HCEC 1CT (cell line): ENCODE measurements at regions not wholly inside any gene's neighbourhood (a gene's known extent, or its start where the extent isn't known, plus 50 kb on each side); places are given as distances from the start of the nearest gene placed in this dataset.
"Not testable (repeated sequence)": the region's sequence is repeated elsewhere in the genome, so short reads cannot be mapped to it uniquely, and the experiment has no call there.

ENCODE experiments used
- DNase-seq: peaks from one replicate; pipeline ENCODE4 v3.0.0-alpha.2; 2017

DNA sequence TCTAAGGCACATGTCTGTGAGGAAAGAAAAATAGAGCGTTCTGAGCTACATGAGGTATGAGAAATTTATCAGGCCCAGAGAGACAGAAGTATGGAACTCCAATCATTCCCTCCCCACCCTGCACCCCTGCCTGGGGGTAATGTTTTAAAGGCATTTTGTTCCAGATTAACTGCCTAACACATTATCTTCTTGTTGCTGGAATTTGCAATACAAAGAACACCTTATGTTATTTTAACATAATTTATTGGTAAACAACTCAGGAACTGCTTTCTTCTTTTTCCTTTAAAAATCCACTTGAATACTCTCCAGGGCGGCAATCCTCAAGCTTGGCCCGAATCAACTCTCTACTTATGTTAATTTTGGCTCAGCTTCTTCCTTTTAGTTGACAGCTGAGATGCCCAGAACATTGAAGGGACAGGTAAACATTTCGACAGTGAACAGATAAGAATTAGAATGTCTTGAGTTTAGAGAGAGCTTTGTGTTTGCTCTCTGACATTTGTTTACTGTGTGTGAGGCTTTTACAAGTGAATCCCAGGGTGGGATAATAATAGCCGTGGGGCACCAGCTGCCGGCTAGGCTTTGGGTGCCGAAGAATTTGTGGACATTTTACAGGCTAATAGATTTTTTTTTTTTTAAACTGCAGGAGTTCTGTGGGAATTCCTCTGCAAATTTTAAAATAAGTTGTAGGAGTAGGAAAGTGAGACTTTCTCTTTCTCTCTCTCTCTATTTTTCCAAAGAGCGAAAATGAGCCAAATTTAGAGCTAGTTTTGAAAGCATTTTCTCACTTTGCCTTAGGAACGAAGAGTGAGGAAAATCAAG, 96.4 kb upstream of the TAF11L2 start:
- no peak for DNase-seq

DNA sequence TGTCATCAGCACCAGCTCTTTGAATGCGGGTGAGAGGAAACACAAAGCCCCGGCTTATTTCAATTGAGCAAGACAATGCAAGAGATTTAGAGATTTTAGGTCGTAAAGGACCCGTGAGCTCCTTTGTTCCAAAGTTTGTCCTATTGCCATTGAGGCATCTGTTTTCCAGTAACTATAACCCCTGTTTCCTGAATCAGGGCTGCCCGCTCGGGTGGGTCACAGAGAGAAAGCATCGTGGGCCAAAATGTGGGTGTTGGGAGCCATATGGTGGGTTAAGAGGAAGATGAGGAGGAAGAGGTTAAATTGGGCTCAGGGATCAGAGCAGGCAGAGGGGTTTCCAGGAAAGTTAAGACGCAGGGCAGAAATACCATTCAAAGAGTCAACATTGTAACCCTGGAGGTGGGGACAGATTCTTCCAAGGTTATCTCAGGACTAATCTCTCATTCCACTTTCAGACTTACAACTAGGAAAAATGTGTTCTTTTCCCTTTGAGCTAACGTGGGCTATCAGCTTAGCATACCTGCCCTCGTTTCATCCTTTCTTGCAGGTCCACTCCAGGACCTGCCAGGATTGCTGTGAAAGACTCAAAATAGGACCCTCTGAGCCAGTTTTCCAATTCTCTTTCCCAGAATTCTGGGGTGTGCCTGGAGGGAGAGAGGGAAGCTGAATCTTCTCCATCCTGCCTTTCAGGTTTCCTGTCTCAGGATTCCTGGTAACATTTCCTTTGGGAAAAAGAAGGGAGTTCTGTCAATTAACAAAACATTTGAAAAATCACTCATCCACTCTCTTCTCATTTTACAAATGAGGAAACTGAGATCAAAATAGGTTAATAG, 95.5 kb upstream of the TAF11L2 start:
- DNase-seq, result no peak

DNA sequence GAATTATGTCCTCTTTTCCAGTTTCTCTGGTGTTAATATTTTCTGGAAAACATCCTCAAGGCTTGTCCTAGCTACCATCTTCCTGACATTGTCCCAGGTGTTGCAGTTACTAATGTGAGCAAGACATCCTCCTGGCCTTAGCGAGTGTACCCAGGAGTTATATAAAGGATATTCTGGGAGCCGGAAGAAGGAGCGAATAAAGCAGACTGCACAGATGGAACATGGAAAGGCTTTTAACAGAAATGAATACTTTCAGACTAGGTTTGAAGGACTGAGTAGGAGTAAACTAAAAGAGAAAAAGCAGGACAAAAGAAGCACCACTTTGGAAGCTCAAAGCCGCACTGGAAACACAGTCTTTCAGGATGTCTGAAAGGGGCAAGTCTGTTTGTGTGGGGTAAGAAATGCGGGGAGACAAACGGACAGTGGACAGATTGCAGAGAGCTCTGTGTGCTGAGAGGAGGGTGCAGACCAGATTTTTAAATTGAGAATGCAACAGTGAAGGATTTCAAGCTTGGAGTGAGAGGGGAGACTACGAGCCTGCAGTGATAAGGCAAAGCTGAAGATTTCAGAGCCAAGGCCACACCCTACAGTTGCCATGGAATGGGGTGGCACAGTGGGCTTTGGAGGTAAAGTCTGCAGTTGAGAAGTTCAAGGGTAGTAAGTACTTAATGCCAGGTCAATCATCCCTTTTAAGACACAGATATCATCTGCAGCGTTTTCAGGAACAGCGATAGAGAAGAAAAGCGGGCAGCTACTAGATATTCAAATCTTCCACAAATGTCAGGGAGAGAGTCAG, 94.1 kb upstream of the TAF11L2 start:
- no peak for DNase-seq

DNA sequence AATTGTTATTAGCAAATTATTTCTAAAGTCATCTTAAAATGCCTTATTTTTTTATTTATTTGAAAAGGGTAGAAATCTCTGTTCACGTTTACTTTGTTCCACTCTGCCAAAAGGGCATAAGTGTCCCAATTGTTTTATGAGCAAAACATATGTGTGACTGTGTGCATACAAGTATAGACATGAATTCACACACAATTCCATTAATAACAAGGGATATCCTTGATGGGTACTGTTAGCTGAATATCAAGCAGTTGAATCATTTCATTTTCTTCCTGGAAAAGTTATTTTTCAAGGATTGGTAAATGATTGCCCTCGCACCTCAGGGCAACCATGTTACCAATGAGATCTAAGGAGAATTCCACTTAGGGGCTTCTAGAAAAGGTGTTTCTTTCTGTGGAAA, 92.1 kb upstream of the TAF11L2 start:
- DNase-seq, result no peak

DNA sequence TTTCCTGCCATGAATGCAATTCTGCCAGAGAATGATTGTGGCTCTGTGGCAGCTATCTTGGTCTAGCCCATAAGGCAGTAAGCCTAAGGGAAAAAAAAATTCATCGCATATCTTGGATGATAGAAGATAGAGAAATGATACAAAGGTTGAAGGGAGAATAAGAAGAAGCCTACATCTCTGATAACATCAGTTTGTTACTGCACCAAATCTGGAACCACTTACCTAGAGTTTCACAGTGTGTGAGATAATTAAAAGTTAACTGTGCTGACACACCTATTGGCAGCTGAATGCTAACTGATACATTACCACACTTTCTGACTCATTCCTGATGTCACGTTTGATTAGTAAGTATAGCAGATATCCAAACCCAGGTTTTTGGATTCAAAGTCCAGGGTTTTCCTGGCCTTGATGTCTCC, 91.6 kb upstream of the TAF11L2 start:
- DNase-seq, result peak; percentile 26

DNA sequence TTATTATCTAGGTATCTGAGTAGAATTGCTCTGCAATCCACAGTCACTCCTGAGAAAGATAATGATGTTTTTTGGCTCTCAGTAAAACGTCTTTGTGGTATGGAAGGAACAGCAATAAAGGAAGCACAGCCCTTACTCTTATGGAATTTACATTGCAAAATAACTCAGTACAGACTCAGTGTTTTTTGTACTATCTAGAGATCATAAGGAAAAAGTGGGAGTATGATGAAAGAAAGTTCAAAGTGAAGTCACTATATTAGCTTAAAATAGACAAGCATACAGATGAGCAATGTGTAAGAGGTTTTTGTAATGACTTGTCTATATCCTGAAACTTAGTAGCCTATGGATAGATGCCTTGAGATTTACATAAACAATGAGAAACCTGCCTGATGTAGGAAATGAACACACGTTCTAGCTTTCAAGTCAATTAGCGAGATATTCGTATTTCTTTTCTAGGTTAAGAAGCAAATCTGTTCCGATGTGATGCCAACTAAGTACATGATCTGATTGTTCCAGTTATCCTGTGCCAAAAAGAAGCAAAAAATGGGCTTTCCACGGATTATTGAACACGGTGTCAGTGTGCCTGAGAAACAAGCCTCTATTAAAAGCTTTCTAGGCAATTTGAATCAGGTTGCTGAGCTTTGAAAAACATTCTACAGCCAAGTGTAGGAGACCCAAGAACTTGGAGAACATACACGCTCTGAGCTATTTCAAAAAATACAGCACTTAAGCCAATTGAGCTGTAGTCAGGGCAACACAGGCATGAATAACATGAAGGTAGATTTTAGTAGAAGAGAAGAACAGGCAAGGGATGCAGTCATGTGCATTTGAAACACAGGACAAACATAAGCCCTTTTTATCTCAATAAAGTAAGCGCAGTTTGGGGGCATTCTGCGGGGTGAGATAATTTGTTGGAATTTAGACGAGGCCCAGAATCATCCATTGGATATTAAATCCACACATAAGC, 86.3 kb upstream of the TAF11L2 start:
- DNase-seq, result peak; percentile 37

DNA sequence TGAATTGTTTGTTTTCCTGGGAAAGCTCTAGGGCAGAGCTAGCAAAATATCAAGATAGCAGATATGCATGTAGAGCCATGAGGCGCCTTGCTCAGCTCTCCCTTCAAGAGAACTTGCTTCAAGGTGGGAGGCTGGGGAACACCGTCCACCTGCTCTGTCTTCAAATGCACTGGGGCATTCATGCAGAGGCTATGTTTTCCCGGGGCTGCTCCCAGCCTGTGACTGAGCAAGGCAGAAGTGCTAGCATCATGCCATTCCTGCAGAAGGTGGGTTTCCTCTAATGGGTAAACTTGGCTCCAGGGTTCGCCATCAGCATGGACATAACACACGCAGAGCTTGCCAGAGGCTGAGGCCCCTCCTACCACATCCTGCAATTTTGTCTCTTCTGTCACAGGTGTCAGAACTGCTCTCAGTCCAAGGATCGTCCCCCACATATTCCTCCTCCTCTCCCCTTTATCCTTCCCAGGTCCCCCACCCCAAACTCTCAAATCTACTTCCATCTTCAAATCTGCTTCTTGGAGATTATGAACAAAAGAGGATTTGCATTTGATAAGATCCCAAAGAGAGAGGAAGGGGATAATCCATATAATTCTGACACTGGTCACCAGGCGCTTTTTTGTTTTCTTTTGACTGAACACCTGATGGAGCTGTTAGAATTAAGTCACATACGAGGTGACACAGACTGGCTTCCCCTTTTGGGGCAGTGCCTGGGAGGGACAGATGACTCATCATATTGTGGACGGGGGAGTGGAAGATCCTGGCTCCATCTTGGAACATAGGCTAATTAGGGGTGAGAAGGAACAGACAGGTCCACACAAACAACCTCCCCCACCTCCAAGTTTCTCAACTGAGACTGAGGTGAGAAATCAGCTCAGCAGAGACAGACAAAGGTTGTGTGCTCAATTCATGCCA, 85.0 kb upstream of the TAF11L2 start:
- no peak for DNase-seq

DNA sequence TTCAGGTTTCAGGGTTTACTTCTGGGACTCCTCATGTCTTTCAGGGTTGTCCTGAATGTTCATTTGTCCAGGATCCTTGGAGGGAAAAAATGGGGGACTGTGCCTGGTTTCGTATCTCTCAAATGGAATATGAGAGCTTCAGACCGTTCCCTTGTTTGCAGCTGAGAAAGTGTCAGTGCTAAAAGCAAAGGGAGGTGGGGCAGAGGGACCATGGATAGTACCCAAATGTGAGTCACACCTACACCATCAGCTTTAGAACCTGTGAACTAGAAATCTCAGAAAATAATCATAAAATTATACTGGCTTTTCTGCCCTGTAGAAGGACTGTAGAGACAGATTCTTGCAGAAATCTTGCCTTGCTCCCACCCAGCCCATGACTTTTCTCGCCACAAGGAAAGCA, 84.3 kb upstream of the TAF11L2 start:
- DNase-seq, result no peak

DNA sequence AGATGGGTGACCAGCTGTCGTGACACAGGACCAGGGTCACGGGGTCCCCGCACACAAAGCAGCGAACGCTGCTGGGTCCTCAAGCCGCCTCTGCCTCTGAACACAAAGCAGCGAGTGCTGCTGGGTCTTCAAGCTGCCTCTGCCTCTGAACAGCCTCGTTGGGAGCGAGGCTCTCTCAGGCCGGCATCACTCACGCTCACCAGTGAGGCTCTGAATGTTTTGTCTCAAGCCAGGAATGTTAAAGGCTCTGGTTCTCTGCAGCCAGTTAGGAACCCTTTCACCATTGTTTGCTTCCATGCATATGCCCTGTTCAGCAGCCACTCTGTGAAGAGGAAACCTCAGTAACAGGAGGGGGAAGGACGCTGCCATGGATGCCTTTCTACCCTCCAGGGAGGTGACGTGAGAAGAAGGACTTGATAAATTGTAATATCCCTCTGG, 82.7 kb upstream of the TAF11L2 start:
- no peak for DNase-seq

DNA sequence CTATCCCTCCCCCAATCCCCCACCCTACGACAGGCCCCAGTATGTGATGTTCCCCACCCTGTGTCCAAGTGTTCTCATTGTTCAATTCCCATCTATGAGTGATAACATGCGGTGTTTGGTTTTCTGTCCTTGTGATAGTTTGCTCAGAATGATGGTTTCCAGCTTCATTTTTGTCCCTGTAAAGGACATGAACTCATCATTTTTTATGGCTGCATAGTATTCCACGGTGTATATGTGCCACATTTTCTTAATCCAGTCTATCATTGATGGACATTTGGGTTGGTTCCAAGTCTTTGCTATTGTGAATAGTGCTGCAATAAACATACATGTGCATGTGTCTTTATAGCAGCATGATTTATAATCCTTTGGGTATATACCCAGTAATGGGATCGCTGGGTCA, 81.7 kb upstream of the TAF11L2 start:
- not testable (repeated sequence) for DNase-seq

DNA sequence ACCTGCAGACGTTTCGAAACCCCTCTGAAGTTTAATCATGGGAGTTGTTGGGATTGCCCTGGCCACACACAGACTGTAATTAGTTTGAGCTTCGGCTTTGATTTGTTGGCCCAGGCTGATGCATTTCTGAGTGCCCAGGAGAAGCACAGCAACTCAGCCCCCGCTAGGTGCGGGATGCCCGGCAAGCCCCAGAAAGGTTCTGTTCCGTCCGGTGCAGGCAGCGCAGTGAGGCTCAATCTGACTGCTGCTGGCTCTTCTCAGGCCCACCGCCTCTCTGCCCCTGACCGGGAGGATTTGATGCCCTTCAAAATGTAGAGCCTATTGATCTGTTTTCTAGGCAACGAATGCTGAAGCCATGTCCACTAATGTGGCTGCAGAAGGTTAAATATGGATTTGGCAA, 73.4 kb upstream of the TAF11L2 start:
- no peak for DNase-seq

DNA sequence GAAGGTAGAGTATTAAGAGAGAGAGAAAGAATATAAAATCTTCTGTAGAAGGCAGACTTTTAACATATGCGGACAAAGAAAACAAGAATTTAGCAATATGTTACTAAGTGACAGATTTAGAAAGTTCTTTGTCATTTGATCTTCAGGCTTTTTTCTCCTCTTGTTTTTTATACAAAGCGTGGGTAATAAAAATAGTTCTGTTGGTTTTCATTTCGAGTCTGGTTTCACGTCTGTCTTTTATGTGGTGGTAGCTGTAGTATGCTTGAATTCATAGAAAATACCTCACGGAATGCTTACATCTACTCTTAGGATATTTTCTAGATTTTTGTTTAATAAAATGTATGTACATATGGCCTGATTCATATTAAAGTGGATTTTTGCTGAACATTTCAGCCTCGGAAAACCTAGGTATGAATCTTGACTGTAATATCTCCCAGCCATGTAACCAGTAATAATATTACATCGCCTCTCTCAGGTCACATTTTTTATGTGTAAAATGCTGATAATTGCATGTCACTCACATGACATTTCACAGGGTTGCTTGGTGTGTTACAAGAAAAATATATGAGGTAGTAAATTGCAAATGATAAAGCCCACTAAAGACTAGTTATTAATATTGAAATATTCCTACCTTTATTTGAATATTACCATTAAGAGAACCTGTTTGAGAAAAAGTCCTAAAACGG, 72.5 kb upstream of the TAF11L2 start:
- no peak for DNase-seq

DNA sequence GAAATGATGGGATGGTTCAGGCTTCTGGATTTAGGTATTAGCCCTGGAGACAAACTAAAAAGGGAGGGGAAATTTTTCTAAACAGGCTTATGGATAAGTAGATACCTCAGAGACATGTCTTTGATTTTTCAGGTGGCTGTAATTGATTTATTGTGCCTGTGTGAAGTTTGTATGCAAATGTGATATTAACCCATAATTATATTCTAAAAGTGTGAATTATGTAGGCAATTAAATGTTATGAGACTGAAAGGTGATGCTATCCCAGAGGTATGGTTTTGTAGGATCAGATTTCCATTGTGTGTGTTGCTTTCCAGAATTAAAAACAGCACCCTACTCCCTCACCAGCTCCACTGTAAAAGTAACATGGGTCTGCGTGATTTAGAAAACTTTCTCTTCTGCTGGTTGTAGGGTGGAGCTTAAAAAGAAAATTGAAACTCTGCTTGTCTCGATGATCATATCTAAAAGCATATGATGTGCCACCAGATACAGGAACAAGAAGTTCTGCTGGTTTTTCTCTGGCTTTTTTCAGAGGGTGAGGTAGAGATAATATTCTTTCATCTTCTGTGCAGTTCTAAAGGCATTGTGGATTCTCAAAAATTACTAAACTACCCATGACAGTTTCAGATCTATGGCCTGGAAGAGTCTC, 71.8 kb upstream of the TAF11L2 start:
- no peak for DNase-seq

DNA sequence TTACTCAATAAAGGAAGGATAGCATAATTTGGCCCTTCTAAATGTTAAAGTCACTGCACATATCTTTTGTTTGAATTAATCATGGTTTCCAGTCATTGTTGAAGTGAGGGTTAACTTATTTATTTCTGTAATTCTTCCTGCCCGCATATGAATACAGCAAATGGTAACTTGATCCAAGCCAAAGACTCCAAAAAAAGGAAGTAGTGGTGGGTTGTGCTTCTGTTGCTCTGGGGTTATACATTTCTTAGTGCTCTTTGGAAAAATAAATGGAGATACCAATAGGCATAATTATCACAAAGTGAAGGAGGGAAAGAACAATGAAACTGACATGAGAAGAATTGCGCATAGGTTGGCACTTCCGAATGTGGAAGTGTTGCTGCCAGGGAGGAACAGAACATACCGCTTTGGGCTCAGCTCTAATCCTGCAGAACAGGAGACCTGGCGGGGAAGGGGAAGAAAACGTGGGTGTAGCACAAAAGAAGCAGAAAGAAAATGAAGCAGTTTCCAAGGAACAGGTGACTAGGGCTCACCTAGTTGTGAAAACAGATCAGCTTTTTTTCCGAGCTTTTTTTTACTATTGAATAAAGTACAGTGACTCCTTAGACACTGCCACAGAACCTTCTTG, 69.7 kb upstream of the TAF11L2 start:
- no peak for DNase-seq

DNA sequence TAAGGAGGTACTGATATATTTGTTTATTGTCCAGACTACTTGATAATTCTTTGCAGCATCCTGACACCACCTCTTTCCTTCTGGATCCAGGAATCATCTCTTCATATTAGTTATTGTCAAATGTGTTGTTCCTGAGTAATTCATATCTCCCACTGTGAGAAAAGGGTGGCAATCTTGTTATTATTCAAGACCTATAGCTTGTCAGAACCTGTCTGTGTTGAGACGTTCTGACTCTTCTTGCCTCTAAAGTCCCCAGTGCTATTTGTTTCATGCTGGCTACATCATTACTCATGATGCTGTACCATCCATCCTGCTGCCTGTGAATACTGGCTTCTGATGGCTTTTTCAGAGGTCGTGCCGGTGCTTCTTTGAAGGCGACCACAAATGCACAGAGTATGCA, 68.7 kb upstream of the TAF11L2 start:
- no peak for DNase-seq

DNA sequence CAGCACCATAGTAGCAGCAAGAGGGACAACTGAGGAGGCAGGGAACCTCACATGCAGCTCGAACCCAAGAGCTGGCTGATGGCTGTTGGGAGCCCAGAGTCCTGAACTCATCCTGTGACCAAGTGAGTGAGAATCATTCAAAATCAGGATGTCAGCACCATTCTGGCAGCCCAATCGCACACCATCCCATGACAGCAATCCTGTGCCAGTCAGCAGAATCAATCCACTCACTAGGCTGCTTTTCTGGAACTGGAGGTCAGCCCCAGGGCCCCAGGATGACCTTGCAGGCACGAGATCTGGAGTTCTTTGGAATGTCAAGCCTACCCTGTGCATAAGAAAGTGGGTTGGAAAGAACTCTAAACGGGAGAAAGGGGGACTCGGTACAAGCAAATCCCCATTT, 67.8 kb upstream of the TAF11L2 start:
- no peak for DNase-seq

DNA sequence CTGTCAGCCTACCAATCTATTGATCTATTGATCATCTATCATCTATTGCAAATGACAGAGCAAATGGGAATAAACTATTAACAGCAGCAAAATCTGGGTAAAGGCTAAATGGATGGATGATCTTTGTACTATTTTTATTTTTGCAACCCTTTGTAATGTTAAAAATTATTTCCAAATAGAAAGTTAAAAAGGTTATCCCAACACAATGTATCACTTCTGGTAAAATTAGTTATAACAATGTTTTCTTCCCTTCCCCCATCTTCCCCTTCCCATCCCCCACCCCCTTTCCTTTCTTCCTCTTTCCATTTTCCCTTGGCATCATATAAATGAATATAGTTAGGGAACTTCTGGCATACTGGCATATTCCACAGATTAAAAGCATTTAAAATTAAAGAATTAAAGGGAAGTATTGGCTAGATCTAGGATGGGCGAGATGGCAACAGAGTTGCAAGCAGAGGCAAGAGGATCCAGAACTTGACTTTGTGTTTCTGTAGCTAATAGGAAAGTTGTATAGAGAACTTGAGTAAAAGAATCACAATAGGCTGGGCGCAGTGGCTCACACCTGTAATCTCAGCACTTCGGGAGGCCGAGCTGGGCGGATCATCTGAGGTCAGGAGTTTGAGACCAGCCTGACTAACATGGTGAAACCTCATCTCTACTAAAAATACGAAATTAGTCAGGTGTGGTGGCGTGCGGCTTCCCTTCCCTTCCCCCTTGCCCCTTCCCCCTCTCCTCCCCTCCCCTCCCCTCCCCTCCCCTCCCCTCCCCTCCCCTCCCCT, 66.6 kb upstream of the TAF11L2 start:
- DNase-seq, result no peak

DNA sequence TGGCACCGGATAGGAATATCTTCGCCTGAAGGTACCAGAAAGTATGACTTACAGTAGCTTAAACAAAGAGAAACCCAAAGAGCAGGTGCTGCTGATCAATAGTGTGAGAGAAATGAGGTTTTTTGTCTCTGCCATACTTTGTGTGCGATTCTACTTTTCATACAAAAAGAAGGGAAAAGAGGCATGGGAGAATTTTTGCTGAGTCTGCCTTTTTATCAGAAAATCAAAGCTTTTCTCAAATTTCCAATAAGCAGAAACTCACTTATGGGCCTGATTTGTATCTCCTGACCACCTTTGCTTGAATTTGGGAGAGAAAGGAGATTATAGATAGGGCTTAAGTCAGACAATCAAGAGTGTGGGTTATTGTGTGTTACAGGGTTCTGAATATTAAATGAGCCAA, 65.5 kb upstream of the TAF11L2 start:
- DNase-seq, result no peak

DNA sequence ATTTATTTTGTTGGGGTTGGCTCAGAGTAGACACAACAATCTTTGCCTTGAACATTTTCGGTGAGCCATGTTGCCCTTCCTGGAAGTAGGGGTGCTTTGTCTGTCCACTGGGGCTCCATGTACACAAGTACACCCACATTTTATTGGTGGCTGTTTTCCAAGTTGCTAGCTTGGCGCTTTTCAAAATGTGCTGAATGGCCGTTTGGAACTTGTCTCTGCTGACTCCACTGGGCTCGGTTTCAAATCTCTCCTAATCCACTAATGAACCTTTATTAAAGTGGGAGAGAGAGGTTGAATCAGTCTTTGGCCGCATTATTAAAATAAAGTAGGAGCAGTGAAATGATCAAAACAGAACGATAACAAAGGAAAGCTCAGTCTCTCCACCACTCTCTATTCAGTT, 64.6 kb upstream of the TAF11L2 start:
- no peak for DNase-seq
